NCI-H146 treated with DMSO at 0.1 percent for 48 hours (cell line): ENCODE measurements at regions not wholly inside any gene's neighbourhood (a gene's known extent, or its start where the extent isn't known, plus 50 kb on each side); places are given as distances from the start of the nearest gene placed in this dataset.

ENCODE experiments used
- DNase-seq: peaks from one replicate; lab custom pipeline; 2025; ENCODE audit not compliant: unreplicated experiment; lab: John Stamatoyannopoulos, UW

DNA sequence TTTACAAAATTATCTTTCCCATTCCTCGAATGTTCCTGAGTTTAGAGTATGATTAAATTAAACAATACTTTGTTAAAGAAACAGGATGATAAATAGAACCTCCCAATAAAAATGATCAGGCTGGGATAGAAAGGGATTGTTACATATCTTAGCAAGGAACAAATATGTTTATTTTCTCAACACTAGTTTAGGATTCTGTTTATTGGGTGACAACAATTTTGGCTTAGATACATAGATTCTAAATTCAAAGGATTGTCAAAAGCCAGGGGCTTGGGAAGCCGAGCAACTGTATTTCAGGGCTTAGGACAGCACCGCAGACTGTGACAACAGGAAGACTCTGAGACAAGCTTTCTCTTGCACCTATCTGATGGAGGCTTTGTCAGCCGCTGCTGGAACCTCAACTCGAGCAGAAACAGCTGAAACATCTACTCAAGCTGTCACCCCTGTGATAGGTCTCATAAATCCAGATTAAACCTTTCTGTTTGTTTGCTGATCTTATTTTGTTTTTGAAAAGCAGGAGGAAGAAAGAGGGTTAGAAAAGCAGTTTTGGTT is 562.8 kb upstream of the ZFHX3 start:
- no peak for DNase-seq

DNA sequence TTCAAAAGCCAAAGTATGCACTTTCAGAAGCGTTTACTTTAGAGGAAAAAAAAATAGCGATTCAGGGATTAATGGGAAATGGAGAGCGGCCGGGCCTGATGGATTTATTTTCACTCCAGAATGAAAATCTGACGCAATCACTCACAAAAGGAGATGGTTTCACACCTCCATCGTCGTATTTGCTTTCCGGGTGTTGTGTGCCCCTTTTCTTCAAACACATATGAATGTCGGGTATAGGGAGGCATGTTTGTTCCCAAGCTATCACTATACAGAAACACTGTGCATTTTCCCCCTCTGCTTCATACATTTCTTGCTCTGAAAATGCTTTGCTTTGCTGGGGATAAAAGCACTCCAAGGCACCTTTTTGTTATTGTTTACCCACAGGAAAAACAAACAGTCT is 562.2 kb upstream of the ZFHX3 start:
- no peak for DNase-seq

DNA sequence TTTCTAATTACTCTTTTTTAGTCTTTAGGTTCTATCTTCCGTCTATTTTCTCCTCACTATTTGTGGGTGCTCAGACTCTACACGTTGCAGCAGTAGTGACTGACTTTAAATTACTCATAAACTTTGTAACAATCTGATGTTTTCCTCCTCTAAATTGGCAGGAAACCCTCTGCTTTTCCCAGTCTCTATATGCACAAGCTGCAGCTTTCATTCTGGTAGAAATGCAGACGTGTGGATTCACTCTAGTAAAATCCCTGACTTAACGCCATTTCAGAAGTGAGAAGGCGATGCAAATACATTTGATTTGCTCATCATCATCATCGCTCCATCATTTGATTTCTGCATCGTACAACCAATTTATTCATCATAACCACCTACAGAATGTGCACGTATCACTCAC is 561.0 kb upstream of the ZFHX3 start:
- no peak for DNase-seq

DNA sequence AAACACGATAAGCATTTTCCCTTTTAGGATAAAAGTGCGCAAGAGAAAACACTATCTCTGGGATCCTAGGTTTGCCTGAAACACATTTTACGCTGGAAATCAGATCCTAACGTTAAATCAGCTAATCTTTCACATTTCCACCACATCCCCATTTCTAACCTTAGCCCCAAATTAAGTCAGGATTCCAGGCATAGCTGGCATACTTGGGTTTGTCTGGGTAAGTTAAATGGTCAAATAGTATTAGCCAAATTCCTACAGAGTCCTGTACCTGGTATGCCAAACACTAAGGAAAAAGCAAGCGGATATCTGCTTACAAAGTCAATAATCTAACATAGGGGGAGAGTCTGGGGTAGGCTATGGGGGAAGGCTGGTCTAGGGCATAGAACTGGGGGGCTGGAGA is 557.4 kb upstream of the ZFHX3 start:
- no peak for DNase-seq

DNA sequence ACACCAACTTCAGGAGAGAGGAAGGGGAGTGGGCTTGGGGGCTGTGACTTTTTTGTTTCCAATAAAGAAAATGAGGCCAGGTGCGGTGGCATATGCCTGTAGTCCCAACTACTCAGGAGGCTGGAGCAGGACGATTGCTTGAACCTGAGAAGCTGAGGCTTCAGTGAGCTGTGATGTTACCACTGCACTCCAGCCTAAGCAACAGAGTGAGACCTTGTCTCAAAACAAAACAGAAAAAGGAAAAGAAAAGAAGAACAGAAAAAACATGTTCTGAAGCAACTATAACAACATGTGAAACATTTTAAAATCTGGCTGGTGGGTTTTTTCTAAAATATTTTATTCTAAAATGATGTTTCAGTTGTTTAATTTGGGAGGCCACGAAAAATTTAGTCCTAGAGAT is 554.0 kb upstream of the ZFHX3 start:
- no peak for DNase-seq

DNA sequence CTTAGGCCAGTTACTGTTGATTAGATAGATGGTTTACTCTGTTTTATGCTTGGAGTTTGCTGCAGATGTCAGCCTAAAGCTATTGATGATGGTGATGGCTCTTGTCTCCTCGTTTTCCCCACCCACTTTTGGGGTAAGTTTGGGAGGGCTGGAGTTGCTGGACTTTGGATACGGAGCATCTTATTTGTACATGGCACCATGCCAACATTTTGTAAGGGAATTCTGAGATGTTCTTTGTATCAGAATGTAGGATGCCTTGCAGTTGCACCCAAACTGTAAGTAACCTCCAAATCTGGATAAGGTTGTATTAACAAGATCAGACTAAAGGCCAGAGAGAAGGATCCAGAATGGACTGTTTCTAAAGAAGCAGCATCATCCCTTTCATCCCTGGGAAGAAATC is 551.9 kb upstream of the ZFHX3 start:
- DNase-seq, result no peak

DNA sequence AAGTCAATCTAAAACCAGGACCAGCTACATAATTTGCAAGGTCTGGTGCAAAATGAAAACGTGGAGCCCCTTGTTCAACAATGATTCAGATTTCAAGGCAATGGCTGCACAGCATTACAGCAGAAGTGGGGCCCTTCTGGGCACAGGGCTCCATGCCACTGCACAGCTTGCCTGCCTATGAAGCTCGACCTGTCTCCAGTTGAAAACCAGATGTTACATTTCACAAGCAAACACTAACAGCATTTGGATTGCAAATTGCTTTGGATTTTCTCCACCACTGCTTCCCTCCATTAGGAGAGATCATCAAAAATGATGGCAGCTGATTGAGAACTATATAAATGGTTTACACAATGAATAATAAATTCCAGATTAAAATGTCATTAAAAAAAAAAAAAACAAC is 551.4 kb upstream of the ZFHX3 start:
- no peak for DNase-seq

DNA sequence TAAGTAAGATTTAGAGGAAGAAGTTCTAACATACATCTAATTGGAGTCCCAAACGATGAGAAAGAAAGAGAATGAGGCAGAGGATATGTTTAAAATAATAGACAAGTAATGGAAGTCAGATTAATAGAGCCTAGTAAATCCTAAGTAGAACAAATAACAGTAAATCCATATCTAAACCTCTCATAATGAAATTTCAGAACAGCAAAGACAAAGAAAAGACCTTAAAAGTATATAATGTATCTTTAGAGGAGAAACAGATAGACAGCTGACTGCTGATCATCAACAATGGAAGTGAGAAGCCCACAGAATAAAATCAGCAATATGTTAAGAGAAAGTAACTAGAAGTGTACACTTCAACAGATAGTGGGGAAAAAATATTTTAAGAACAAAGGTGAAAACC is 536.2 kb upstream of the ZFHX3 start:
- DNase-seq, result no peak

DNA sequence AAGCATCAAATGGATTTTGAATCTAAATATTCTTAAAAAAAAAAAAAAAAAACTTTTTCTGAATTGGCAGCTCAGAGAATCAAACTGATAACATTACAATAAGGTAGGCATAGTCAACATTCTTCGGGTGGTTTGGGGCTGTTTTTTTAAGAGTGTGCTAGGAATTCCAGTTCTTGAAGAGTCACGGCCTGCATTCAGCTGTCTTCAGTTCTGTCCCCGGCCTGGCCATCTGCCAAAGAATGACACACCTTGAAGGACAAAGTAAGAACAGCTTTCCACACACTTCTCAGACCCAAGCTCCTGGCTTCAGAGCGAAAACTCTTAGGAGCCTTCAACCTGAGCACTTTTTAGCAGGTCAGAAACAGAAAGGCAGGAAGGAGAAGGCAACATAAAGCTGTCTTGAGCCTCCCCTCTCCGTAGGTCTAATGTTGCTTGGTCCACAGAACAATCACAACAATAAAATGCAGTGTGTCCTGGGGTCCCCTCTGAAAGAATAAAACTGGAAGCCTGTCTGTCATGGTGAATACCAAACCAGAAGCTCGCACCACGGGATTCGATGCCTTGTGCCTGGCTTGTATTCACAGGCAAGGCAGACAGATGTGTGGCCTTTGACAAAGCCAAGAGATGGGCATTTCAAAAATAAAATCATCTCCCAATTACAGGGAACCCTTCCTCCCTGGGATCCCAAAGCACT is 524.4 kb upstream of the ZFHX3 start:
- DNase-seq, result no peak

DNA sequence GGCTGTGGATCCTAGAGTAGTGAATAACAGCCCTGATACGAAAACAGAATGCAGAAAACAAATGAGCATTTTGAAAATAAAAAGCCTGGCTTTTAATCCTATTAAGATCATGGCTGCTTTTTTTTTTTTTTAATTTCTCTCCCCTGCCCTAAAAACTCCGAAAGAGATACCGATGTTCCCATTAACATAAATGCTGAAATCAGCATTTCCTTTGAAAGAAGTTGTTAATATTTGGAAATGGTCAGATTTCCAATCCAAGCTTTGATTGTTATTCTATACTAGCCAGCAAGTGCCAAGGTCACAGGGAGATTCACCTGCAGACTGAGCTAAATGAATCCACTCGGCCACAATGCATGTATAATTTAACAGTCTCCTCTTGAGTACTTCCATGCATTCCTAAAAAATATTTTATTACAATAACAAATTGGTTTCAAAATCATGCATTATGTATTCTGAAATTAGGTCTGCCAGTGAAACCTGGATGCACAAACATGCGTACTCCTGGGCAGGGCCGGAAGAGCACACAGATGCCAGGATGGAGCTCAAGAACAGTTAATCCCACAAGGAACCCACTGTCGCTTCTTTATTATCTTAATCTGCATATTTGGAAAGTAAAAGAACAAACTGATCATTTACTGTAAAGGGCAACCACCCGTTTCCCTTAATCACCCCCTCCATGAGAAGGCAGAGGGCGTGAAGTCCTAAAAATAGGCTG is 521.5 kb upstream of the ZFHX3 start:
- no peak for DNase-seq

DNA sequence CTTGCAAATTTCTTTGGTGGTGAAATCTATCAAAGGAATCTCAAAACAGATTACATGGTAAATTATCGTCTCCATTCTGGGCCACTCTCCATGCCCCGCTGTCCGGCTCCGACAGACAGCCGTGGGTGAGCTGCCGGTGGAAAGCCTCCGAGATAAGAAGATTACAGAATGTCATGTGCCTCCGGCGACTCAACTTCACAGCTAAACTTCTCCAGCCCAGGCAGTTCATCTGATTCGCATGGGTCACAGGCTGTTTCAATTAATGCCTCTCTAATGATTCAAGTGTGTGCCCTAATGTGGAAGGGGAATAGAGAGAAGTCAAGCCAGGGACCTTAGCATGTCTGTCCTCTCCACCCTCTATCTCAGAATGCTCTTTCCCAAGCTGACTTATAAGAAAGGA is 520.8 kb upstream of the ZFHX3 start:
- DNase-seq, result no peak

DNA sequence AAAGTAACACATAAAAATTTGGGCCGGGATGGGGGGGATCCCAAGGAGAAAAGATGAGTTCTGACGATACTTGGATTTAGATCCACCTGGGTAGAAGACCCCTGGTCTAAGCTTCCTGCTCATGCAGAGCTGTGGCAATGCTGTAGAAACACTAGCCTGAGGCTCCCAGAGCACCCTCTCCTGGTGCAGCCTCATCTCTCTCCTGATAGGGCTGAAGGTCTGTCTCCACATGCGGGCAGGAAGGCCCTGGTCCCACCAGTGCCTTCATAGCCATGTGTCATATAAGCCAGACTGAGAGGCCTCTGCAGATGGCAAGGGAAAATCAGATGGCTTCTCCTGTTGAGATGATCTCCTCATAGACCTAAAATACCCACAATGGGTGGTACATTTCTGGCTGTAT is 518.0 kb upstream of the ZFHX3 start:
- no peak for DNase-seq

DNA sequence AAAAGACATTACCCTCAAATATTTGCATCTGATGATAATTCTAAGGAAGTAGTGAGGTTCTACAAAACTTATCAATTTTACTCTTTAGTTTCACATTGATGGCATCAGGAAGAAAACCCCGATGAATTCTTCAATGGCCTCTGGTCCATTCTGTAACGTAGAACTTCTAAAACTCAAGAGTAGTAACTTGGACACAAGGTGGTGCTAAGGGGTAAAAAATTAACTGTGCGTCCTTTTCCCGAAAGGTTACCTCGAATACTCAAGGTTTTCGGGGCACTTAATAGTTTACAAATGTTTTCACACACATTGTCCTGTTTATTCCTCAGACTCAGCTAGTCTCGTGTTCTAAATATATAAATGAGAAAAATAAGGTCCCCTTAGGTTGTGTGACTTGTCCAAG is 517.3 kb upstream of the ZFHX3 start:
- no peak for DNase-seq

DNA sequence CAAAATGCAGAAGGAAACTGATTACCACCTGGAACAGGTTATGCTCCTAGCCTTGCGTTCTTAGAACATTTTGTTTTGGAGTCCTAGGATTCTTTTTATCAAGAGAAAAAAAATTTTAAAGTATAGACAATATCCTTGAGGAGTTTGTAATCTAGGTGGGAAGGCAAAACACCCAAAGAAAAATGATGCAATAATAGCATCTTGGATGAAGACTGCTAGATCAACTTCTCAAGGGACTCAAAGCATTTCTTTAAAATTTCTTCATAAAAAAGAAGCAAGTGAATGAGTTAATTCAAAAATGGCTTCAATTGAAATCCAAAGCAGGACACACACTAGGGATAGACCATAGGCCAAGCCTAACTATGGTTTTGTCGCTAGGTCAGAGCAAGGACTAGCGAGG is 515.8 kb upstream of the ZFHX3 start:
- DNase-seq, result no peak

DNA sequence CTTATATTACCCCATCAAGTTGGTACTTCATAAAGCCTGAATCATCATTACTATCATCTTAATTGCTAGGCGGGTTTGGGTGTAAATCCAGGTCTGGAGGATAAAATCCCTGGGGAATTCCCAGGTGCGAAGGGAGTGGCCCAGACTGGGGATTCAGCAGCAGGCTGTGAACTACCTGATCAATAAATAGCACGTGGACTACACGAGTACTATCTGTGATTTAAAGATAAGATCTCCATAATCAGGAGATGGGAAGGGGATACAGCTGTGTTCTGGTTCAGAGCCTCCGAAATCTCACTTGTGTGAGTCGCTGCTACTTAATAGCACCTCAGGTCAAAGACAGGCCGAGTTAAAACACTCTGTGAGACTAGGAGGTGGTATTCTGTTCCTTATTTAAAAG is 512.6 kb upstream of the ZFHX3 start:
- DNase-seq, result no peak

DNA sequence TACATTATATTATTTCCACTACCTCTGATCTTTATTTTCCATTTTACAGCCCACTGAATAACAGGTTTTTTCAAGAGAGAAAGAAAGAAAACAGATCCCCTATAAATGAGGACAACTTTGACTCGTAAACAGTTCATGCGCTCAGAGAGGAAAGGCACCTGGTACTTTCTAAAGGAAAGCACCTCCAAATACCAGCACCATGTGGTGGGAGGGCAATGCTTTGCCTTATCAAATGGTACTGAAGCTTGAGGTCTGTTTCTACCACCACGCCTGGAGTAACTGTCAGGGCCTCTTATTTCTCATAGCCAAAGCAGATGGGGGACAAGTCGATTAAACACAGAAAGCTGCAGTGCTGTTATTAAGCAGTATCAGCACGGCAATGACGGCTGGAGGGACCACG is 510.3 kb upstream of the ZFHX3 start:
- no peak for DNase-seq

DNA sequence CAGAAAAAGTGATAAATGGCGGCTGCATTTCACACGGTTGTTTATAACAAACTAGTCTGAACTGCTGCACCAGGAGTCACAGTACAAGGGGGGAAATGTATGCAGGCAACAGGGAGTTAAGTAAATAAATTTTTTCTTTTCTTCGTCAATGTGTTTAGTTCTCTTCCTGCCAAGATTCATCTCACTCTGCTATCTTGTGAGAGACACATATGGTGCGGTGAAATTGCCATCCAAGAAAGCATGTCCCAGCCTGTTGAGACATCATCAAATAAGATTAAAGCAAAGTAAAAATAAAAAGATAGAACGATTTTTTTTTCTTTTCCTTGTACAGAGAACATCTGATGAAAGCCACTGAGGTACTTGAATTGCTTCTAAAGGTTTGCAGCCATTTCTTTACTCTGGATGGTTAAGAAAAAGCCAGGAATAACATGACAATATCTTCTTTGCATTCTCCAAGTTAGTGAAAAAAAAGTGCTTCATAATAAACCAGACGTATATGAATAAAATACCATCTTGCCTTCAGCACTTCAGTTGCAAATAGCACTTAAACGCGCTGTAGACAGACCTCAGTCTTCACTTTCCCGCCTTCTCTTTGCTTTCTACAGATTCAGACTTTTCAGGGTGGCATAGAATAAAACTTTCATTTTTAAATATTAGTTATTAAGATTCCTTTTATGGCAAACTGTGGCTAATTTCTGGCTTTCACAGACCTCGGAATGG is 506.2 kb upstream of the ZFHX3 start:
- DNase-seq, result no peak

DNA sequence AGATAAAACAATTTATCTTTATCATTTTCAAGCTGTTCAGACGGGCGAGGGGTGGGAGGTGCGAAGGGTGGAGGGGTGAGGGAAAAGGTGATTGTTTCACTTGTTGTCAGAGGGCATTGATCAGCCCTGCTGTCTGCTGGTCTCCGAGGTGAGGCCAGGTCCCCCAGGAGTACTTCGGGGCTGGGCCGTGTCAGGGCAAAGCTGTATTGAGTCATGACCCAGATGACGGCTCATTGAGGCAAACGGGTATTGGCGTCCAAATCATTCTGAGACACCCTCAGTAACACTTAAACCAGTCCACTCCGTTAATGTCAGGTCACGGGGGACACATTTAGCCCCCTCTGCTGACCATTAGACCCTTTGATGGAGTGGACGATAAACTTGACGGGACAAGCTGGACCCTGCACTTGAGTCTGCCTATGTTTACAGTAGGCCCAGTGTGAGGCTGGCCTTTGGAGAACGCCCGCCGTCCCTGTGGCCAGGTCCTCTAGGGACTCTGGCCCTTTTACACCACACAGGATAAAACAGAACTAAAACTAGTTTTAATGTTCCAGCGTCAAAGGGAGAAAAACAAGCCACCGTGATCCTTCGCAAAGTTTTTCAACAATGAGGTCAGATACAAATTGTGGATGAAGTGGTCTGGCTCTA is 502.2 kb upstream of the ZFHX3 start:
- DNase-seq, result no peak

DNA sequence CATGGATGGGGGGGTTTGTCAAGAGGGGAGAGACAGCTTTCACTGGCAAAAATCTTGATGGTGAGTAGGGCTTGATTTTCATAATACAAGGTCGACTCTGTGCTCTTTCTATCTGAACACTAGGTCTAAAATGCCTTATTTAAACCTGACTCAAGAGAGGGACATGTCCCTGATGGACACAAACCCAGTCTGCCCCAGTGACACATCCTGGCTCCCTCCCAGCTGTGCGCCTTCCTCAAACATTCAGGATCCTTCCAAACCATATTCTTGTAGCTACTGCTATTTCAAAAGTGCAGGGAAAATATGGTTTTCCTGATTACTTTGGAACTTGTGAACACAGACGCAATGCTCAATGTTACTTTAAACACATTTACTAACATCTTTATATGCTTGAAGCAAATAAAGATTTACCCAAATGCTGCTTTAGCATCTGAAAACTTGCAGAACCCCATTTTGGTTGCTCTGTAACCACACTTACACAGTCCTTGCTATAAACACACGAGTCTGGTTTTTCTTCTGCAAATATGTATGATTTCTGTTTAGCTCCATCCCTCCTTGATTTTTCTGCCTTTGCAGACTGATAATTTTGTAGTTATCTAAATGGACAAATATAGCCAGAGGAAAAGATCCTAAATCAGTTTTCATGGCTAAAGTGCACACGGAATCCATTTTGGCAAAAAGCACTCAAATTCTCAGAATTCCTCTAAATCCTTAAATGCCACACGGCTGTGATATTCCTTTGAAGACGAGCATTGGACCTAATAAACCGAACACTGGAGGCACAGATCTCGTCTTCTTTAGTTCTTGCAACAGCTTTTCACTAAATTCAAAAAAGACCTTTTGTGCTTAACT is 499.9 kb upstream of the ZFHX3 start:
- no peak for DNase-seq

DNA sequence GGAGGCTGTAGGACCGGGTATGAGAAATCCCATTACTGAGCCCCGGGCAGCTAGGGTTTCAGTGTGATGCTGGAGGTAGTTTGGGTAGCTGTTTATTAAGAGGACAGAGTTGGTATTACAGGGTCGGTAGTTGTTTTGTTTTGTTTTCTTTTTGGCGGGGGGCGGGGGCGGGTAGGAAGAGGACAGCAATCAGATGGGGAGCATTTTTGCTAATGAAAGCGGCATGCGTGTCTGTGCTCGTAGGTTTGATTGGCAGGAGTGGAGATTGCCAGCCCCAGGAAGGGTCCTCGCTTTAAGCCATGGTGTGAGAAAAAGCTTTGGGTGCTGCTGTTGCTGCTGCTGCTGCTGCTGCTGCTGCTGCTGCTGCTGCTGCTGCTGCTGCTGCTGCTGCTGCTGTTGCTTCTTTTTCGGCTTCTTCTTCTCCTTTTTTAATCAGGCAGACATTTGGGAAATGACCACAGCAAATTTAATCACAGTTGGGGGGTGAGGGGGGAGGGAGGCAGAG is 498.5 kb upstream of the ZFHX3 start:
- DNase-seq, result no peak
